ENCODE measurements at regions not wholly inside any gene's neighbourhood (a gene's known extent, or its start where the extent isn't known, plus 50 kb on each side); places are given as distances from the start of the nearest gene placed in this dataset.

- no peak for DNase-seq
Observed at GRCh38 chr22:47453049-47453448, 690.6 kb downstream of the TBC1D22A start.

DNA sequence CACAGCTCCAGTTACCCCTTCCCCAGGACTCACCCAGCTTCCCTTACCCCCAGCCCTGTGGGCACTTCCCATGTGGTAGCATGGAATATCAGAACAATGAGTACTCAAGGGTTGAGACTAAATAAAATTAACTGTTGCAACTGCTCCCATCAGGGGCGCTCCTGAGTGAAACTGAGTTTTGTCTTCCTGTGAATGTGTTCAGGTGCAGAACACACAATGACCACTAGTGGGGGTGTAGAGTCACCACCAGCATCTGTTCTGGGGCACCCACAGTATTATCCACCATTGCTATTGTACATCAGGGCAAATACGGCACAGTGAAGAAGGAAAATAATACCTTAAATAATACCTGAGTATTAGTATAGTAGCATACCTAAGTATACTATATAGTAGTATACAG is 689.7 kb downstream of the TBC1D22A start:
- no peak for DNase-seq

DNA sequence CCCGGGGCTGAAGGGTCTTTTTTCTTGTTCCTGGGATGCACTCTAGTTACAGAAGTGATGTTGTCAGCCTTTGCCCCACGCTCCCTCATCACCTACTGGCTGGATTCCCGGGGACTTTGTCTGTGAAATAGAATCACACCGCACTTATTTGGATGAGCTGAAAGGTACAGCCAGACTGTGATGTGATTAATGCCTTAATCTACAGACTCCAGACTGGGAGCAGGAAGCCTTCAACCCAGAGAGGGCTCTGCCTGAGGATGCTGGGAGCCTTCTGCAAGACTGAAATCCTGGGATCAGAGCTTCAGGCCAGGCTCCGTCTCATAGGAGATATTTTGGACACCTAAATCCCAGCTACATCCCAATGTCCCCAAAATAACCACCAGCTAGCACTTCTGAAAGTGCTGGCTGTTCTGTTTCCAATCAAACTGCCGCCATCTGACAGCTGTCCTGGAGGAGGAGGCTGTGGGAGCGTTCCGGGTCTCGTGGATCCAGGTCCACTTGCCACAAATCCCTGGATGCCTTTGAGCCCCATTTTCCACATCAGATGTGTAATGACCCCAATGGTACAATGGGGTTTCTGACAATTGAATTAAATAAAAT is 688.5 kb downstream of the TBC1D22A start:
- no peak for DNase-seq

DNA sequence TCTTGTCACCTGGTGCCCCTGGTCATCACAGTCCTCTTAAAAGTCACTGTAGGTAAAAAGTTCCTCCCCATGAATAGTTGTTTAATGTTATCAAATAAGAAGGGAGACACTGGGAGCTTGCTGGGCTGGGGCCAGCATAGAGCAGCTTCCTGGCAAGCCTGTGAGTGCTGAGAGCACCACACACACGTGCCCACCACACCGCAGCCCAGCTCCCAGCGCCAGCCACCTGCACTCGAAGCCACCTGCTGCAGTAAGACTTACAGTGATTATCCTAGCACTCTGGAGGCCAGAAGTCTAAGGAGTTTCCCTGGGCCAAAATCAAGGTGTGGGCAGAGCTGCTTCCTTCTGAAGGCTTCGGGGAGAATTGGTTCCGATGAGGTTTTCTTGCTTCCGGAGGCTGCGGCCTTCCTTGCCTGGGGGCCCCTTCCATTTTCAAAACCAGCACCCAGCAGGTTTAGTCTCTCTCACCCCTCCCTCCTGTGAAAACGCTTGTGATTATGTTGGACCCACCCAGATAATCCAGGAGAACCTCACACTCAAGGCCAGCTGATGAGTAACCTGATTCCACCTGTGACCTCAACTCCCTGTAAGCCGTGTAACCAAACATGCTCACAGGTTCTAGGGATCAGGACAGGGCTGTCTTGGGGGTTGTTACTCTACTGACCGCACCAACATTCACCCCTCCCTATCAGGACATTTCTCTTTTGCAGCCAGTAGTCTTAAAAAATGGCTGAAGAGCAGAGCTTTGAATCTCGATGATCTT is 687.2 kb downstream of the TBC1D22A start:
- no peak for DNase-seq

DNA sequence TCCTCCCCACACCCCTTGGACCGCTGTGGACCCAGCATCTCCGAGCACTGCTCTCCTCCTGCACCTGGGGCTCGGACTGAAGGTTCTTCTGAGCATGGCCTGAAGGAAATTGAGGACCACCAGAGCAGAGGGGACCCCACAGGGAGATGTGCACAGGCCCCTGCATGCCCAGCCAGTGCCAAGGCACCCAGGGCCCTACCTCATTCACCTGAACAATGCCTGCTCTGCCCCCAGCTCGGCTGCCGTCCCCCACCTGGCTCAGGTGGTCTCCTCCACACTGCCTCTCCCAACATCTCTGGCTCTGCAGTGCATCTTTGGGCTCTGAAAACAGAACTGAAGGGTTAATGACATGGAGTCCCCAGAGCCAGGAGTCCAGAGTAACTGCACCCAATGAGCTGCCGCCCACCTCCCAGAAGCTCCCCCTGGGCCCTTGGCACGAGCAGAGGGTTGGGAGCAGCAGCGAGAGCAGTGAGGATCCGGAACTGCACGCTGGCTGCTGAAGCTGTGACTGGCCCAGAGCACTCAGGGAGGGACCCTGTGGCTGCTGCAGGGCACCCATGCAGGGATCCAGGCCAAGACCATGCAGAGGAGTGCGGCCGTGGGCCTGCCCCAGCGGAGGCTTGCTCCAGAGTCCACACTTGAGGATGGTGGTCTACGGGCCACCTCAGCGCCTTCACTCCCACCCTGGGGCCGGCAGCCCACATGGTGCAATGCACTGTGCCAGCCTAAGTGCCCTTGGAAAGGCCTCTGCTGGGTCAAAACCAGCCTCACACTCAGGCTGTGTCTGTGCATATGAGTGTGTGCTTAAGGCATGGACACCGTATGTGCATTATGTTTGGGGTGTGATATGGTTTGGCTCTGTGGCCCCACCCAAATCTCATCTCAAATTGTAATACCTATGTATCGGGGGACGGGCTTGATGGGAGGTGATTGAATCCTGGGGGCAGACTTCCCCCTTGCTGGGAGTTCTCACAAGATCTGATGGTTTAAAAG is 686.1 kb downstream of the TBC1D22A start:
- no peak for DNase-seq

- no peak for DNase-seq
Observed at GRCh38 chr22:47446821-47447810, 684.7 kb downstream of the TBC1D22A start.

GRCh38 chr22:47446331-47446730 is 683.9 kb downstream of the TBC1D22A start:
- no peak for DNase-seq

DNA sequence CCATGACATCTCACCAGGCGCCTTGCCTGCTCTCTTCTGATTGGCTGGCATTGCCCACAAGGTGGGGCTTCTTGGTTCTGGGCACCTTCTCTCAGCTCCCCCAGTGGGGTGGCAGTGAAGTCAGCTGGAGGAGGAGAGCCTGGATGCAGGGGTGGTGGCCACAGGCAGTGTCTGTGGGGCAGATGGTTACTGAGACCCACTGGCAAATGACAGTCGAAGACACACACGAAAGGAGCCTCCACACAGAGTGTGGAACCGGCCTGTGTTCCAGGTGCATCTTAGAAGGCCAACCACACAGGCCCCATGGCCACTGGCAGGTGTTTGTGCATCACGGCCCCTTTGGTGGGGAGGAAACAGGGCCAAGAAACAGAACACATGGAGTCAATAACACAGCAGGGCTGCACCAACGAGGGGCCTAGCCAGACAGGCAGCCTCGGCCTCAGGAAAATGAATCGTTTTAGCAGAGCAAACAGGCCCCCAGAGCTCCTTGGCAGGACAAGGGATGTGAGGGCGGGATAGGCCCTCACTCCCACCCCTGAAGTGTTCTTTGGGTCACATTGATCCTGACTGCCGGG is 683.4 kb downstream of the TBC1D22A start:
- DNase-seq = no peak

GRCh38 chr22:47445212-47445611 is 682.8 kb downstream of the TBC1D22A start:
- no peak for DNase-seq

DNA sequence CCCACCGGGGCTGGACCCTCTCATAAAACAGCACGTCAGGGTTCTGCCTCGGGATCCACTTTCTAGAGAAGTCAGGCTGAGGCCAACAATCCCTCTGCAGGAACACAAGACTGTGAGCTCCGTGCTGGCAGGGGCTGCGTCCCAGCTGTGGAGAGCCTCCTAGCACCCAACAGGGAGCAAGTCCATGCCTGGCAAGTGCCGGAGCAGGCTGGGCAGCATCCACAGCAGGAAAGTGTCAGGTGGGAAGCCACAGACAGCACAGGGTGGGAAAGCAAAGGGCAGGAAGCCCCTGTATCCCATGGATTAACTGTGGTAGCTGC is 682.3 kb downstream of the TBC1D22A start:
- no peak for DNase-seq

- no peak for DNase-seq
Observed at GRCh38 chr22:47443836-47444745, 681.6 kb downstream of the TBC1D22A start.

DNA sequence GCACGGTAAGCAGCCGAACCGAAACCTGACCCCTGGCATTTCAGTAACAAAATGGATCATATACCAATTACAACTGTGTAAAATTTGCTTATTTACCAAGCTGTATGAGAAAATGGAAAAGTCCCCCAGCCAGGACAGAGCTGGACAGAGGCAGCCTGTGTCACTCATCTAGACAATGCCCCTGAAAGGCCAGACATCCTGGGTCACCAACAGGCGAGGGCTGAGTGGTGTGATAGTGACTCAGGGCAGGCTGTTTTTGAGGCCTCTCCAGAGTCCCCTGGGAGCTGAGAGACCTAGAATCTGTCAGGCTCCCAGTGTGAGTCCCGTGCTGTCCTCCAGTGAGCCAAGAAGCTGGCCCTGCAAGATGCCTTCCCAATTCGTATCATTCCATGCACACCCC is 680.4 kb downstream of the TBC1D22A start:
- no peak for DNase-seq

- no peak for DNase-seq
Observed at GRCh38 chr22:47439643-47440265, 677.3 kb downstream of the TBC1D22A start.

- no peak for DNase-seq
Observed at GRCh38 chr22:47437636-47438035, 675.2 kb downstream of the TBC1D22A start.

GRCh38 chr22:47437110-47437509 is 674.7 kb downstream of the TBC1D22A start:
- DNase-seq = no peak

DNA sequence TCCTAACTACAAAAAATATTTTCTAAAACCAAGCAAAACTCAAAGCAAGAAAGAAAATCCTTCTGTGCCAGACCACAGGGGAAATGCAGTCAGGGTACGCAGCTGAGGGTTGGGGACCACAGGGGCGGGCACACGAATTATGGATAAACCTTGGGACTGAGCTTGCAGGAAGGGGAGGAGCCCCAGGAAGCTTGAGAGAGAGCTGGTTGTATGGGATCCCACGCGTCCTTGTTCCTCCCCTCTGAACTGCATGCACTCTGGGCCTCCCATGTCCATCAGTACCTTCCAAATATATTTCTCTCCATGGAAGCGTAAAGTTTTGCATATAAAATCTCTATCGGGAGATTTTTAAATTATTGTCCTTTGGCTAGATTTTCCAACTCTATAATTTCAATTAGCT is 673.4 kb downstream of the TBC1D22A start:
- DNase-seq = no peak

DNA sequence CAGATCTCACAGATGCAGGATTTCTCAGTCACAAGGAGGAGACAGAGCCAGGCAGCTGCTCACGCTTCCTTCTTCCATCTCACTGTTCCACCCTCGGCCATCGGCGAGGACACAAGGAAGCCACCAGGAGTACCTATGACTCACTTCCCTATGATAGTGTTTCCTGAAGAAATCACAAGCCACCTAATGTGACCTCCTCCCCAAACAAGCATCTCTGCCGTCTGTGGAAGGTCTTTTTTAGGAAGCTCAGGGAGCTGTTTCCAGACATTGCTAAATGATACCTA is 672.7 kb downstream of the TBC1D22A start:
- DNase-seq = no peak

DNA sequence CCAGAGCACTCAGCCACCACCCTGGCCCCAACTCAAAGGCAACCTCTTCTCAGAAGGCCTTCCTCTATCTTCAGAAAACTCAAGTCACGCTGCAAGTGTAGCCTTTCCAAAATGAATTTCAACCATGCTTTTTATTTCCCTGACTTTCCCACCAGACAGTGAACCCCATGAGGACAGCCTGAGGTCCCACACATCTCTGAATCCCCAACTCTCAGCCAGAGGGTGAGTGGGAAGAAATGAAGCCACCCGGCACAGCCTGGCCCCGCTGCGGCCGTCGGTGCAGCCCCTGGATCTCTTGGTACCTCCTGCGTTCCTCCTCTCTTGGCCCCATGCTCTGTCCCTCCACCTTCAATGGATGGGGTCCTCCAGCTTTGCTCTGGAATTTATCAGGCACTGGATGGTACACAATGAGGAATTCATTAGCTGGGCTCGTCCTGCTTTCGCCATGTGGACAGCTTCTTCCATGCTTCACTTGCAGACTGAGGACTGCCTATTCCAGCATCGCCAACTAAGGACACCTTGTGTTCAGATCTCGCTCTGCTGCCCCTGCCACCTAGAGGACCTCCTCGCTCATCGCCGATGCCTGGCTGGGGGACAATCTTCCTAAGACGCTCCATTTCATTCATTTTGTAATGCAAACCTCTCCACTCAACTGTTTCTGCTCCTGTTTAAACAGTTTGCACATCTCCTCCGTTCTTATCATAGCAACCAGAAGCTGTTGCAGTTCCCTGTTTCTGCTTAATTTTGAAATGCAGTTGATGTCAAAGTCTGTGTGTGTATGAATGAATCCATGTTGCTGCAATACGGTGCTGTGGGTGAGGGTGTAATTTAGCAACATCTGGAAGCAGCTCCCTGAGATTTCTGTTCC is 672.1 kb downstream of the TBC1D22A start:
- DNase-seq = no peak

GRCh38 chr22:47433627-47434026 is 671.2 kb downstream of the TBC1D22A start:
- DNase-seq = no peak

- DNase-seq = no peak
Observed at GRCh38 chr22:47432683-47433082, 670.2 kb downstream of the TBC1D22A start.
